Left ventricle myocardium superior (tissue), 1 donor: ENCODE measurements at regions not wholly inside any gene's neighbourhood (a gene's known extent, or its start where the extent isn't known, plus 50 kb on each side); places are given as distances from the start of the nearest gene placed in this dataset.

Source experiments
- ATAC-seq: fragments of 200-7000 bp; cut with Tn5 transposase; one replicate; pipeline ENCODE4 v1.9.1; 2020; ENCODE audit warnings: mild to moderate bottlenecking, moderate library complexity
- DNase-seq: peaks from one replicate; pipeline ENCODE4 v3.0.0-alpha.2; 2020
- intact Hi-C: fragments of 100-400 bp; cut with micrococcal nuclease; formaldehyde crosslinking; loops from one replicate; pipeline ENCODE4 v1.11.0; 2022
- donor health status: DM: no; HTN: yes; CAD: no; lungs with severe emphysema.

GRCh38 chr6:12371641-12372146, 81.5 kb downstream of the EDN1 start:
- intact Hi-C loops: no loop called here
- no peak for DNase-seq
- peak; percentile 63 for ATAC-seq

GRCh38 chr6:12379181-12379580, 89.0 kb downstream of the EDN1 start:
- ATAC-seq (no peak), DNase-seq (no peak)
- intact Hi-C loops: no loop called here

- DNase-seq (no peak), ATAC-seq (no peak)
- intact Hi-C loops: no loop called here
These were observed 91.4 kb downstream of the EDN1 start for GRCh38 chr6:12381587-12381986.

- intact Hi-C loops: no loop called here
- DNase-seq (no peak), ATAC-seq (no peak)
These were observed 93.3 kb downstream of the EDN1 start for GRCh38 chr6:12383448-12383847.

- intact Hi-C loops: no loop called here
- no peak for ATAC-seq
- DNase-seq: no peak
These were observed 94.3 kb downstream of the EDN1 start for GRCh38 chr6:12384357-12384912.

- intact Hi-C loops: no loop called here
- no peak for DNase-seq
- ATAC-seq: no peak
These were observed 95.2 kb downstream of the EDN1 start for GRCh38 chr6:12385316-12385715.

- no peak for ATAC-seq
- DNase-seq: no peak
- intact Hi-C loops: no loop called here
These were observed 96.7 kb downstream of the EDN1 start for GRCh38 chr6:12386816-12387215.

GRCh38 chr6:12391472-12391871, 101.3 kb downstream of the EDN1 start:
- intact Hi-C loops: no loop called here
- DNase-seq (no peak), ATAC-seq (no peak)

GRCh38 chr6:12392490-12392889, 102.3 kb downstream of the EDN1 start:
- intact Hi-C loops: no loop called here
- ATAC-seq: no peak
- DNase-seq: no peak

- DNase-seq (no peak), ATAC-seq (no peak)
- intact Hi-C loops: no loop called here
These were observed 102.9 kb downstream of the EDN1 start for GRCh38 chr6:12393100-12393499.

GRCh38 chr6:12394170-12394569, 104.0 kb downstream of the EDN1 start:
- no peak for ATAC-seq
- intact Hi-C loops: no loop called here
- no peak for DNase-seq

- no peak for ATAC-seq
- intact Hi-C loops: no loop called here
These were observed 105.7 kb downstream of the EDN1 start for GRCh38 chr6:12395898-12396297.

GRCh38 chr6:12401200-12401599, 111.0 kb downstream of the EDN1 start:
- no peak for DNase-seq
- intact Hi-C loops: no loop called here
- ATAC-seq: peak; percentile 22

More at GRCh38 chr6:12395898-12396297, 105.7 kb downstream of the EDN1 start:
- no peak for DNase-seq

GRCh38 chr6:12403201-12403826, 113.2 kb downstream of the EDN1 start:
- intact Hi-C loops: no loop called here
- ATAC-seq (peak; percentile 36), DNase-seq (no peak)

GRCh38 chr6:12403947-12404647, 113.9 kb downstream of the EDN1 start:
- DNase-seq: no peak
- intact Hi-C loops: no loop called here
- no peak for ATAC-seq

GRCh38 chr6:12404651-12405050, 114.5 kb downstream of the EDN1 start:
- ATAC-seq: peak; percentile 36
- no peak for DNase-seq
- intact Hi-C loops: no loop called here

- ATAC-seq (peak; percentile 31), DNase-seq (no peak)
- intact Hi-C loops: no loop called here
These were observed 118.6 kb downstream of the EDN1 start for GRCh38 chr6:12408752-12409151.

GRCh38 chr6:12410946-12411345, 120.8 kb downstream of the EDN1 start:
- intact Hi-C loops: no loop called here
- no peak for ATAC-seq
- no peak for DNase-seq

- intact Hi-C loops: no loop called here
- no peak for DNase-seq
- no peak for ATAC-seq
These were observed 124.0 kb downstream of the EDN1 start for GRCh38 chr6:12414096-12414675.

- no peak for ATAC-seq
- intact Hi-C loops: no loop called here
- DNase-seq: no peak
These were observed 125.9 kb downstream of the EDN1 start for GRCh38 chr6:12415980-12416598.
